ENCODE measurements at regions not wholly inside any gene's neighbourhood (a gene's known extent, or its start where the extent isn't known, plus 50 kb on each side); places are given as distances from the start of the nearest gene placed in this dataset.
"Not testable (repeated sequence)": the region's sequence is repeated elsewhere in the genome, so short reads cannot be mapped to it uniquely, and the experiment has no call there.

DNA sequence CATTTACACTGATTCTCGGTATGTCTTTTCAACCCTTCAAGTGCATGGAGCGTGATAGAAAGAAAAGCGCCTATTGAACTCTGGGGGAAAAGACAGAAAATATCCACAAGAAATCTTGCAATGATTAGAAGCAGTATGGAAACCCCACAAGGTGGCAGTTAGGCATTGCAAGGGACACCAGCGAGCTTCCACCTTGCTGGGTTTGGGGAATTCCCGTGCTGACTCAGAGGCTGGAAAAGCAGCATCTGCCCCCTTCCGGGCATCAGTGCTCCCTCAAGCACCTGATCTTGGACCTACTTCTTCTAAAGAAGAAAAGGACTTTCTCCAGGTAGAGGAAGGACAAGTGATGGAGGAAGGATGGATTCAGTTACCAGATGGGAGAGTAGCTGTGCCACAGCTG is 73.9 kb upstream of the HMX1 start:
- TF ChIP-seq, protein P1, sequence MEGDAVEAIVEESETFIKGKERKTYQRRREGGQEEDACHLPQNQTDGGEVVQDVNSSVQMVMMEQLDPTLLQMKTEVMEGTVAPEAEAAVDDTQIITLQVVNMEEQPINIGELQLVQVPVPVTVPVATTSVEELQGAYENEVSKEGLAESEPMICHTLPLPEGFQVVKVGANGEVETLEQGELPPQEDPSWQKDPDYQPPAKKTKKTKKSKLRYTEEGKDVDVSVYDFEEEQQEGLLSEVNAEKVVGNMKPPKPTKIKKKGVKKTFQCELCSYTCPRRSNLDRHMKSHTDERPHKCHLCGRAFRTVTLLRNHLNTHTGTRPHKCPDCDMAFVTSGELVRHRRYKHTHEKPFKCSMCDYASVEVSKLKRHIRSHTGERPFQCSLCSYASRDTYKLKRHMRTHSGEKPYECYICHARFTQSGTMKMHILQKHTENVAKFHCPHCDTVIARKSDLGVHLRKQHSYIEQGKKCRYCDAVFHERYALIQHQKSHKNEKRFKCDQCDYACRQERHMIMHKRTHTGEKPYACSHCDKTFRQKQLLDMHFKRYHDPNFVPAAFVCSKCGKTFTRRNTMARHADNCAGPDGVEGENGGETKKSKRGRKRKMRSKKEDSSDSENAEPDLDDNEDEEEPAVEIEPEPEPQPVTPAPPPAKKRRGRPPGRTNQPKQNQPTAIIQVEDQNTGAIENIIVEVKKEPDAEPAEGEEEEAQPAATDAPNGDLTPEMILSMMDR (IDR thresholded peaks at IDR 0.05): not testable (repeated sequence)
- TF ChIP-seq EZH2 (IDR thresholded peaks at IDR 0.05; ENCODE audit: borderline replicate concordance, insufficient read depth, low read depth, low read length, poor library complexity, severe bottlenecking): not testable (repeated sequence)

Measured in B cell (primary cell).